ENCODE measurements at regions not wholly inside any gene's neighbourhood (a gene's known extent, or its start where the extent isn't known, plus 50 kb on each side); places are given as distances from the start of the nearest gene placed in this dataset.

DNA sequence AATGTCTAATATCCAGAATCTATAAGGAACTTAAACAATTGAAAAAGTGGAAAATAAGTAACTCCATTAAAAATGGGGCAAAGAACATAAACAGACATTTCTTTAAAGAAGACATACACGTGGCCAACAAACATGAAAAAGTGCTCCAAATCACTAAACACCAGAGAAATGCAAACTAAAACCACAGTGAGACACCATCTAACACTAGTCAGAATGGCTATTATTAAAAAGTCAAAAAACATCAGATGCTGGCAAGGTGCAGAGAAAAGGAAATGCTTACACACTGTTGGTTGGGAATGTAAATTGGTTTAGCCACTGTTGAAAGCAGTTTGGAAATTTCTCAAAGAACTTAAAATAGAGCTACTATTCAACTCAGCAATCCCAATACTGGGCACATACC lies 169.2 kb upstream of the MANEA start:
- intact Hi-C loops (cut with micrococcal nuclease): no loop called here
- CTCF ChIA-PET: interaction anchor here (0.6 to 1.1 kb wide), 2 partner anchors 459 to 1731 kb away, joined by 3 read pairs; no protein-coding TSS in a partner anchor

DNA sequence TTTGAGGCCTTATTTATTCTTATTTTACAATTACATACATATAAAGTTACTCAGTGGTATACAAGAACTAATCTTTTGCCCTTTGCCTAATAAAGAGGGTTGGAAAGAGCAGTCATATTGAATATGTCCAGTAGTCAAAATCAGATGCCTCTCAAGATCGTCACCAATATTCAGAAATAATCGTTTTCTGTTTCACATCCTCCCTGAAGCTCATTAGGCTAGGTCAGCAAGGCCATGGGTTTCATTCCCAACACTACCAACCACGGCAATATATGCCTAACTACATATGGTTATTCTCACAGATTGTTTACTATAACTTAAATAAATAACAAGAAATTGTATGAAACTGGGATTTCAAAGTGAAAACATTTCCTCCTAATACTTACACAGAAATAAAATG lies 167.2 kb upstream of the MANEA start:
- DNase-seq (ENCODE audit: unreplicated experiment): no peak
- H3K27me3 Mint-ChIP-seq (ENCODE audit: insufficient read depth, unreplicated experiment): peaks cover 53% of the 10 kb centered on the region
- H3K27ac Mint-ChIP-seq (ENCODE audit: low read depth, unreplicated experiment): no peak overlapping the region
- BruUV-seq (replicated peaks): no TSS peak
- CTCF ChIA-PET: no interaction called here
- H3K9me3 Mint-ChIP-seq (ENCODE audit: unreplicated experiment): no peaks in the 10 kb centered on the region
- intact Hi-C loops (cut with micrococcal nuclease): no loop called here
- POLR2A ChIA-PET: no interaction called here
- no peaks in the 10 kb centered on the region for H3K4me1 Mint-ChIP-seq (ENCODE audit: insufficient read depth, unreplicated experiment)
- no peak overlapping the region for H3K4me3 Mint-ChIP-seq (ENCODE audit: unreplicated experiment)
- H3K36me3 Mint-ChIP-seq (ENCODE audit: insufficient read depth, unreplicated experiment): no peaks in the 10 kb centered on the region
- TF ChIP-seq, protein P1, sequence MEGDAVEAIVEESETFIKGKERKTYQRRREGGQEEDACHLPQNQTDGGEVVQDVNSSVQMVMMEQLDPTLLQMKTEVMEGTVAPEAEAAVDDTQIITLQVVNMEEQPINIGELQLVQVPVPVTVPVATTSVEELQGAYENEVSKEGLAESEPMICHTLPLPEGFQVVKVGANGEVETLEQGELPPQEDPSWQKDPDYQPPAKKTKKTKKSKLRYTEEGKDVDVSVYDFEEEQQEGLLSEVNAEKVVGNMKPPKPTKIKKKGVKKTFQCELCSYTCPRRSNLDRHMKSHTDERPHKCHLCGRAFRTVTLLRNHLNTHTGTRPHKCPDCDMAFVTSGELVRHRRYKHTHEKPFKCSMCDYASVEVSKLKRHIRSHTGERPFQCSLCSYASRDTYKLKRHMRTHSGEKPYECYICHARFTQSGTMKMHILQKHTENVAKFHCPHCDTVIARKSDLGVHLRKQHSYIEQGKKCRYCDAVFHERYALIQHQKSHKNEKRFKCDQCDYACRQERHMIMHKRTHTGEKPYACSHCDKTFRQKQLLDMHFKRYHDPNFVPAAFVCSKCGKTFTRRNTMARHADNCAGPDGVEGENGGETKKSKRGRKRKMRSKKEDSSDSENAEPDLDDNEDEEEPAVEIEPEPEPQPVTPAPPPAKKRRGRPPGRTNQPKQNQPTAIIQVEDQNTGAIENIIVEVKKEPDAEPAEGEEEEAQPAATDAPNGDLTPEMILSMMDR (IDR thresholded peaks at IDR 0.05; ENCODE audit: unreplicated experiment): no peak

More for the DNA sequence above, 169.2 kb upstream of the MANEA start:
- Mint-ChIP-seq H3K4me1 (ENCODE audit: insufficient read depth, unreplicated experiment) (no peaks in the 10 kb centered on the region), H3K36me3 (ENCODE audit: insufficient read depth, unreplicated experiment) (no peaks in the 10 kb centered on the region), H3K9me3 (ENCODE audit: unreplicated experiment) (no peaks in the 10 kb centered on the region), H3K27me3 (ENCODE audit: insufficient read depth, unreplicated experiment) (peaks cover 53% of the 10 kb centered on the region), H3K27ac (ENCODE audit: low read depth, unreplicated experiment) (no peak overlapping the region), H3K4me3 (ENCODE audit: unreplicated experiment) (no peak overlapping the region)
- TF ChIP-seq, protein P1 (IDR thresholded peaks at IDR 0.05; ENCODE audit: unreplicated experiment): no peak
- no peak for DNase-seq (ENCODE audit: unreplicated experiment)
- POLR2A ChIA-PET: no interaction called here
- no TSS peak for BruUV-seq (replicated peaks)

- no TSS peak for BruUV-seq (replicated peaks)
- Mint-ChIP-seq H3K4me3 (ENCODE audit: unreplicated experiment) (no peak overlapping the region), H3K4me1 (ENCODE audit: insufficient read depth, unreplicated experiment) (no peaks in the 10 kb centered on the region), H3K27ac (ENCODE audit: low read depth, unreplicated experiment) (no peak overlapping the region), H3K36me3 (ENCODE audit: insufficient read depth, unreplicated experiment) (no peaks in the 10 kb centered on the region), H3K27me3 (ENCODE audit: insufficient read depth, unreplicated experiment) (peaks cover 37% of the 10 kb centered on the region), H3K9me3 (ENCODE audit: unreplicated experiment) (no peaks in the 10 kb centered on the region)
- intact Hi-C loops (cut with micrococcal nuclease): no loop called here
- TF ChIP-seq, protein P1 (IDR thresholded peaks at IDR 0.05; ENCODE audit: unreplicated experiment): no peak
- POLR2A ChIA-PET: no interaction called here
- CTCF ChIA-PET: interaction anchor here (0.6 kb wide), 1 partner anchor 363 kb away, joined by 3 read pairs; no protein-coding TSS in a partner anchor
- no peak for DNase-seq (ENCODE audit: unreplicated experiment)
Measured at GRCh38 chr6:95413789-95414188, 163.5 kb upstream of the MANEA start.

- ChIA-PET POLR2A (no interaction called here), CTCF (interaction anchor here (1.3 kb wide), 1 partner anchor 12 kb away, joined by 3 read pairs; no protein-coding TSS in a partner anchor)
- Mint-ChIP-seq H3K27ac (ENCODE audit: low read depth, unreplicated experiment) (no peak overlapping the region), H3K9me3 (ENCODE audit: unreplicated experiment) (no peaks in the 10 kb centered on the region), H3K4me3 (ENCODE audit: unreplicated experiment) (no peak overlapping the region), H3K27me3 (ENCODE audit: insufficient read depth, unreplicated experiment) (peaks cover 12% of the 10 kb centered on the region), H3K36me3 (ENCODE audit: insufficient read depth, unreplicated experiment) (no peaks in the 10 kb centered on the region), H3K4me1 (ENCODE audit: insufficient read depth, unreplicated experiment) (no peaks in the 10 kb centered on the region)
- no peak for DNase-seq (ENCODE audit: unreplicated experiment)
- TF ChIP-seq, protein P1 (IDR thresholded peaks at IDR 0.05; ENCODE audit: unreplicated experiment): no peak
- BruUV-seq (replicated peaks): no TSS peak
- intact Hi-C loops (cut with micrococcal nuclease): no loop called here
Measured at GRCh38 chr6:95417856-95418255, 159.5 kb upstream of the MANEA start.
